CD4-positive, alpha-beta T cell (primary cell): ENCODE measurements at regions not wholly inside any gene's neighbourhood (a gene's known extent, or its start where the extent isn't known, plus 50 kb on each side); places are given as distances from the start of the nearest gene placed in this dataset.

Experiments used
- ATAC-seq: fragments of 200-7000 bp; cut with Tn5 transposase; one replicate; pipeline ENCODE4 v1.10.0; 2022; ENCODE audit warnings: mild to moderate bottlenecking; ENCODE audit not compliant: poor library complexity
- CTCF ChIA-PET: fragments of 350-600 bp; sonication (Branson Sonifier 250); formaldehyde crosslinking; loops from one replicate; lab custom pipeline; 2021; ENCODE audit warnings: antibody characterized with exemption, inconsistent platforms; lab: Charles Lee
- POLR2A ChIA-PET: fragments of 350-600 bp; sonication (Branson Sonifier 250); formaldehyde crosslinking; loops from one replicate; lab custom pipeline; 2021; ENCODE audit warnings: antibody characterized with exemption, inconsistent platforms; lab: Charles Lee
- DNase-seq, 14 experiments: peaks; one replicate each; pipeline ENCODE4 v3.0.0-alpha.2; 2013 to 2020; ENCODE audit warnings: mixed read lengths in 2 of 14
- H3K27ac ChIP-seq, 2 donors: one replicate each; pipeline versions ENCODE4 v1.5.1 to v1.7.0; 2013; ENCODE audit warnings: low read length in 2 of 2, low read depth in 1 of 2, mild to moderate bottlenecking in 1 of 2
- H3K27me3 ChIP-seq, 2 experiments: 1 replicate in 1 of 2; 2 replicates in 1 of 2; pipeline versions ENCODE4 v1.6.1 to v1.7.0; 2013; ENCODE audit warnings: low read length in 2 of 2, control low read depth in 1 of 2, mild to moderate bottlenecking in 1 of 2, moderate library complexity in 1 of 2; ENCODE audit not compliant: insufficient read depth in 2 of 2, control insufficient read depth in 1 of 2
- H3K36me3 ChIP-seq: one replicate; pipeline ENCODE4 v1.6.1; 2013; ENCODE audit warnings: low read length, control low read depth; ENCODE audit not compliant: insufficient read depth
- H3K4me1 ChIP-seq: one replicate; pipeline ENCODE4 v1.6.1; 2013; ENCODE audit warnings: low read length, control low read depth; ENCODE audit not compliant: insufficient read depth
- H3K4me3 ChIP-seq: one replicate; pipeline ENCODE4 v1.5.1; 2013; ENCODE audit warnings: mild to moderate bottlenecking, low read length, moderate library complexity
- H3K9me3 ChIP-seq, 2 experiments: 1 replicate in 1 of 2; 2 replicates in 1 of 2; pipeline versions ENCODE4 v1.6.1 to v1.7.0; 2013; ENCODE audit warnings: low read length in 2 of 2, mild to moderate bottlenecking in 2 of 2, control low read depth in 1 of 2, moderate library complexity in 1 of 2; ENCODE audit not compliant: control insufficient read depth in 1 of 2, insufficient read depth in 1 of 2
- H3K27ac Mint-ChIP-seq: one replicate; pipeline ENCODE4 v1.8.0; 2020; ENCODE audit warnings: mixed read lengths
- H3K27me3 Mint-ChIP-seq: one replicate; pipeline ENCODE4 v1.8.0; 2021; ENCODE audit warnings: mixed read lengths
- H3K36me3 Mint-ChIP-seq: one replicate; pipeline ENCODE4 v1.8.0; 2021; ENCODE audit warnings: low read depth, mixed read lengths
- H3K4me1 Mint-ChIP-seq: one replicate; pipeline ENCODE4 v1.8.0; 2021; ENCODE audit warnings: low read depth, mixed read lengths
- H3K4me3 Mint-ChIP-seq: one replicate; pipeline ENCODE4 v1.8.0; 2020; ENCODE audit warnings: mild to moderate bottlenecking, mixed read lengths
- H3K9me3 Mint-ChIP-seq: one replicate; pipeline ENCODE4 v1.8.0; 2020; ENCODE audit warnings: mixed read lengths
- CTCF ChIP-seq: fragments of 200-600 bp; IDR thresholded peaks from one replicate; pipeline ENCODE4 v1.8.0; 2022; ENCODE audit warnings: antibody characterized with exemption, mild to moderate bottlenecking
- intact Hi-C, 2 experiments: fragments of 100-400 bp; cut with DNase I in 1 of 2; cut with micrococcal nuclease in 1 of 2; formaldehyde crosslinking; loops; one replicate each; pipeline versions ENCODE4 v1.15.1 to v1.9.0; 2023 to 2025; cut with DNase I, micrococcal nuclease

- Mint-ChIP-seq H3K27me3 (no peaks in the 10 kb centered on the region), H3K27ac (no peak overlapping the region), H3K4me3 (no peak overlapping the region), H3K4me1 (no peaks in the 10 kb centered on the region), H3K36me3 (no peaks in the 10 kb centered on the region), H3K9me3 (no peaks in the 10 kb centered on the region)
- no peak for TF ChIP-seq CTCF
- intact Hi-C loops, result no loop called here
- H3K9me3 ChIP-seq, result no peaks in the 10 kb centered on the region
- H3K27ac ChIP-seq, result no peak overlapping the region
- CTCF ChIA-PET, result no interaction called here
- H3K27me3 ChIP-seq, result no peaks in the 10 kb centered on the region
- no peaks in the 10 kb centered on the region for H3K36me3 ChIP-seq
- H3K4me3 ChIP-seq, result no peak overlapping the region
- H3K4me1 ChIP-seq, result peaks cover 20% of the 10 kb centered on the region
- DNase-seq (no peak), ATAC-seq (no peak)
- POLR2A ChIA-PET, result no interaction called here
Measured at GRCh38 chr10:78996792-78997129, 72.0 kb upstream of the ZMIZ1 start.

GRCh38 chr10:78997635-78998618 is 70.8 kb upstream of the ZMIZ1 start:
- Histone ChIP-seq H3K9me3 (no peaks in the 10 kb centered on the region), H3K4me3 (no peak overlapping the region), H3K27me3 (no peaks in the 10 kb centered on the region), H3K36me3 (no peaks in the 10 kb centered on the region), H3K4me1 (peaks cover 9% of the 10 kb centered on the region), H3K27ac (no peak overlapping the region)
- no peak overlapping the region for H3K27ac Mint-ChIP-seq
- intact Hi-C loops, result no loop called here
- CTCF ChIA-PET, result no interaction called here
- H3K4me3 Mint-ChIP-seq, result no peak overlapping the region
- H3K27me3 Mint-ChIP-seq, result no peaks in the 10 kb centered on the region
- no peak for DNase-seq
- POLR2A ChIA-PET, result no interaction called here
- no peak for TF ChIP-seq CTCF
- ATAC-seq, result no peak
- no peaks in the 10 kb centered on the region for H3K36me3 Mint-ChIP-seq
- H3K9me3 Mint-ChIP-seq, result no peaks in the 10 kb centered on the region
- H3K4me1 Mint-ChIP-seq, result no peaks in the 10 kb centered on the region

GRCh38 chr10:79001082-79001885 is 67.5 kb upstream of the ZMIZ1 start:
- Mint-ChIP-seq H3K4me1 (no peaks in the 10 kb centered on the region), H3K27ac (no peak overlapping the region), H3K36me3 (no peaks in the 10 kb centered on the region), H3K9me3 (no peaks in the 10 kb centered on the region), H3K27me3 (no peaks in the 10 kb centered on the region), H3K4me3 (no peak overlapping the region)
- Histone ChIP-seq H3K9me3 (no peaks in the 10 kb centered on the region), H3K27me3 (no peaks in the 10 kb centered on the region), H3K4me1 (peaks cover 6% of the 10 kb centered on the region), H3K4me3 (no peak overlapping the region), H3K27ac (no peak overlapping the region), H3K36me3 (no peaks in the 10 kb centered on the region)
- DNase-seq, result peak in 2 of 14 experiments; percentile 39 to 49
- ChIA-PET CTCF (no interaction called here), POLR2A (no interaction called here)
- intact Hi-C loops, result no loop called here
- no peak for TF ChIP-seq CTCF
- no peak for ATAC-seq
